ENCODE measurements at regions not wholly inside any gene's neighbourhood (a gene's known extent, or its start where the extent isn't known, plus 50 kb on each side); places are given as distances from the start of the nearest gene placed in this dataset.

DNA sequence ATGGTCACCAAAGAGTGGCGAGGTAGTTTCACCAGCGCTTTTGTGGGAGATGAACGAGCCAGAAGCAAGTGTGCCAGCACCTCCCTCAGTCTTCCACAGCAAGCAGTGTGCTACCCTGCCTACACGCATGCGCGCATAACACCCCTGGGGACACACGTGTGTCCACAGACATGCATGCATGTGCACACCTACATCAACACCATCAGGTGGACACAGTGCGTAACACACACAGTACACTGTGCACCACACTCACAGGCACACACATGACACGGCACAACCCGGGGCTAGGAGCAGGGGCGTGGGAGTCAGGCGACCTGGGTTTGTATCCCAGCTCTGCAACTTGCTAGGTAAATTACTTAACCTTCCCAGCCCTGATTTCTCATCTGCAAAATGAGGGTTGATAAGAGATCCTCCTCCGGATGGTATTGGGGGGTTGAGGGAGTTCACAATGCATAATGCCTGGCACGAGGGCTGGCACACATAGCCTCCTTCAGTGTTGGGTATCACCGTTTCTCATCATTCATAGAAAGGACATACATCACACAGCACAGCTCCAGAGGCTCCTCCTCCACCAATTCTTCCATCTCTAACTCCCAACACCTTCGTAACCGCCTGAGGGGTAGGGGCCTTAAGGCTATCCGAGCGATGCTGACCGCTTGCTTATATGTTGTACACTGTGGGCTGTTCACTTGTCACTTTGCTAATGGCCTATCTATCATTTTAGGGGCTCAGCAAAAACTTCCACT lies 174.9 kb downstream of the SMAD6 start:
- no peak overlapping the region for H3K27ac Mint-ChIP-seq
- TF ChIP-seq USF2 (CRISPR knock-in tag; IDR thresholded peaks at IDR 0.05) (no peak), CREB1 (CRISPR knock-in tag; IDR thresholded peaks at IDR 0.05) (no peak), CREM (CRISPR knock-in tag; IDR thresholded peaks at IDR 0.05) (no peak), ZNF416 (CRISPR knock-in tag; IDR thresholded peaks at IDR 0.05) (no peak), CBFB (CRISPR knock-in tag; IDR thresholded peaks at IDR 0.05; ENCODE audit: low read depth) (no peak), ZNF232 (CRISPR knock-in tag; IDR thresholded peaks at IDR 0.05) (no peak), TCF7 (CRISPR knock-in tag; IDR thresholded peaks at IDR 0.05; ENCODE audit: low read depth) (no peak), GTF2I (CRISPR knock-in tag; conservative IDR thresholded peaks at IDR 0.05) (no peak), FOXP1 (CRISPR knock-in tag; IDR thresholded peaks at IDR 0.05; ENCODE audit: borderline replicate concordance) (no peak), MXD4 (CRISPR knock-in tag; IDR thresholded peaks at IDR 0.05; ENCODE audit: borderline replicate concordance) (no peak), NR1H2 (CRISPR knock-in tag; IDR thresholded peaks at IDR 0.05) (no peak), ATF2 (CRISPR knock-in tag; IDR thresholded peaks at IDR 0.05; ENCODE audit: borderline replicate concordance, low read depth) (no peak), ELF4 (CRISPR knock-in tag; IDR thresholded peaks at IDR 0.05; ENCODE audit: low read depth) (no peak), ZNF532 (CRISPR knock-in tag; IDR thresholded peaks at IDR 0.05; ENCODE audit: borderline replicate concordance) (no peak), ZNF121 (CRISPR knock-in tag; IDR thresholded peaks at IDR 0.05) (no peak), NFYB (CRISPR knock-in tag; conservative IDR thresholded peaks at IDR 0.05; ENCODE audit: low read depth) (no peak), JUN (CRISPR knock-in tag; IDR thresholded peaks at IDR 0.05) (no peak), FOXJ3 (CRISPR knock-in tag; IDR thresholded peaks at IDR 0.05; ENCODE audit: borderline replicate concordance) (no peak), ZNF425 (CRISPR knock-in tag; conservative IDR thresholded peaks at IDR 0.05) (no peak)
- H3K36me3 Mint-ChIP-seq = no peaks in the 10 kb centered on the region
- POLR2A ChIA-PET = interaction anchor here (1.0 kb wide), 1 partner anchor 22 kb away, joined by 3 read pairs; no protein-coding TSS in a partner anchor
- H3K4me1 Mint-ChIP-seq = peaks cover 3% of the 10 kb centered on the region; the same call in 1 of the 2 replicates
- H3K4me3 Mint-ChIP-seq = no peak overlapping the region
- CTCF ChIA-PET = interaction anchor here (0.8 kb wide), 1 partner anchor 70 kb away, joined by 3 read pairs; no protein-coding TSS in a partner anchor
- no peaks in the 10 kb centered on the region; the same call in 1 of the 2 replicates for H3K27me3 Mint-ChIP-seq (ENCODE audit: low read depth)
- DNase-seq (ENCODE audit: low spot score) = no peak
- H3K9me3 Mint-ChIP-seq = no peaks in the 10 kb centered on the region
- ATAC-seq = no peak
